GM21526 (cell line): ENCODE measurements at regions not wholly inside any gene's neighbourhood (a gene's known extent, or its start where the extent isn't known, plus 50 kb on each side); places are given as distances from the start of the nearest gene placed in this dataset.

Source experiments
- ATAC-seq: cut with Tn5 transposase; IDR thresholded peaks from one replicate; pipeline ENCODE4 v1.9.1; 2021; ENCODE audit warnings: moderate library complexity; ENCODE audit not compliant: unreplicated experiment, low FRiP score

GRCh38 chr3:24829629-24830229, 335.1 kb upstream of the THRB start:
- no peak for ATAC-seq

- ATAC-seq: no peak
Measured at GRCh38 chr3:24830230-24831152, 335.8 kb upstream of the THRB start.

- ATAC-seq: no peak
Measured at GRCh38 chr3:24831221-24831620, 336.6 kb upstream of the THRB start.

GRCh38 chr3:24832891-24833290, 338.2 kb upstream of the THRB start:
- ATAC-seq: no peak

- ATAC-seq: no peak
Measured at GRCh38 chr3:24834442-24834841, 339.8 kb upstream of the THRB start.

- ATAC-seq: no peak
Measured at GRCh38 chr3:24835510-24835909, 340.9 kb upstream of the THRB start.

GRCh38 chr3:24837601-24838000, 343.0 kb upstream of the THRB start:
- no peak for ATAC-seq

- ATAC-seq: no peak
Measured at GRCh38 chr3:24838533-24838932, 343.9 kb upstream of the THRB start.

GRCh38 chr3:24843955-24844354, 349.3 kb upstream of the THRB start:
- no peak for ATAC-seq

- no peak for ATAC-seq
Measured at GRCh38 chr3:24845524-24846155, 351.0 kb upstream of the THRB start.

- ATAC-seq: no peak
Measured at GRCh38 chr3:24846286-24846860, 351.7 kb upstream of the THRB start.

GRCh38 chr3:24850245-24850644, 355.6 kb upstream of the THRB start:
- ATAC-seq: no peak

GRCh38 chr3:24853685-24854490, 359.2 kb upstream of the THRB start:
- ATAC-seq: no peak

GRCh38 chr3:24854748-24855147, 360.1 kb upstream of the THRB start:
- ATAC-seq: no peak

- ATAC-seq: no peak
Measured at GRCh38 chr3:24857945-24858344, 363.3 kb upstream of the THRB start.

GRCh38 chr3:24863215-24863614, 368.6 kb upstream of the THRB start:
- ATAC-seq: no peak

- ATAC-seq: no peak
Measured at GRCh38 chr3:24867783-24868182, 373.1 kb upstream of the THRB start.

- ATAC-seq: no peak
Measured at GRCh38 chr3:24881239-24881638, 386.6 kb upstream of the THRB start.

GRCh38 chr3:24886501-24886900, 391.9 kb upstream of the THRB start:
- ATAC-seq: no peak

- no peak for ATAC-seq
Measured at GRCh38 chr3:24890012-24890411, 395.4 kb upstream of the THRB start.
